Mononuclear cell (primary cell): ENCODE measurements at regions not wholly inside any gene's neighbourhood (a gene's known extent, or its start where the extent isn't known, plus 50 kb on each side); places are given as distances from the start of the nearest gene placed in this dataset.

ENCODE experiments used
- H3K27me3 ChIP-seq: 2 replicates; pipeline ENCODE4 v1.6.0; 2011; ENCODE audit warnings: low read length, control low read depth; ENCODE audit not compliant: insufficient read depth
- H3K4me1 ChIP-seq: 2 replicates; pipeline ENCODE4 v1.5.1; 2011; ENCODE audit warnings: mild to moderate bottlenecking, low read length, control low read depth; ENCODE audit not compliant: insufficient read depth
- H3K4me3 ChIP-seq: 2 replicates; pipeline ENCODE4 v1.5.1; 2011; ENCODE audit warnings: mild to moderate bottlenecking, low read length, moderate library complexity
- H3K9me3 ChIP-seq: 2 replicates; pipeline ENCODE4 v1.5.1; 2011; ENCODE audit warnings: low read depth, mild to moderate bottlenecking, control low read depth, low read length

- no peaks in the 10 kb centered on the region for H3K9me3 ChIP-seq
- H3K27me3 ChIP-seq: no peaks in the 10 kb centered on the region
- H3K4me3 ChIP-seq: no peak overlapping the region
- H3K4me1 ChIP-seq: peaks cover 99% of the 10 kb centered on the region
Observed at GRCh38 chr2:8538531-8538930, 143.3 kb upstream of the ID2 start.

- no peak overlapping the region for H3K4me3 ChIP-seq
- H3K27me3 ChIP-seq: no peaks in the 10 kb centered on the region
- H3K9me3 ChIP-seq: no peaks in the 10 kb centered on the region
- H3K4me1 ChIP-seq: peaks cover 99% of the 10 kb centered on the region
Observed at GRCh38 chr2:8538931-8539621, 142.8 kb upstream of the ID2 start.

DNA sequence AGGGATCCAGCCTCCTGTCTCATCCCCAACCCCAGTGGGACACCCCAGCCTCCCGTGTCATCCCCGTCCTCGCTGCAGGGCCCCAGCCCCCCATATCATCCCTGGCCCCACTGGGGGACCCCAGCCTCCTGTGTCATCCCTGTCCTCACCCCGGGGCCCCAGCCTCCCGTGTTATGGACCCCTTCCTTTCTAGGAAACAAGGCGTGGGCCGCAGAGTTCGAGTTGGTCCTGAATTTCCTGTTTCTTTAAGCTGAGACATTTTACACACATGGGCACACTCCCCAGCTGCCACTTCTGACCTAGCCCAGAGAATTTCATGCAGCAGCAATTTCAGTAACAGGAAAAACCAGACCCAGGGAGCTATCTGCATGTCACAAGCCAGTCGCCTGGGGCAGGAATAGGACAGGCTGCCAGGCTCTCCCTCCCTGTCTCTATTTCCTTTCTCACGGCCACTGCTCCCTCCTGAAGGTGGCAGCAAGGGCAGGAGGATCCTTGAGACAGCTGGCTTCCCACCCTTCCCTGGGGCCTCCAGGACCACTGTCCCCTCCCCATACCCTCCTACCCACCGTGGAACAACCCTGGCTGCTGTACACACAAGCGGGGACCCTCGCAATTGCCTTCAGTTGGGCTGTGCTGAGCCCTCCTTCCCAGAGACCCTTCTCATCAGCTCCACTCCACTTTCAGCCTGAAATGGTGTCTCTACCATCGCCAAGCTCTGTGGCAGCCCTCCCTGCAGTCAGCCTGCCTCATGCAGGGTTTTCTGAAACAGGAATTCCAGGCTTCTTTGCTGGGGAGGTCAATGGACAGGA is 141.9 kb upstream of the ID2 start:
- Histone ChIP-seq H3K4me1 (peaks cover 99% of the 10 kb centered on the region), H3K27me3 (no peaks in the 10 kb centered on the region), H3K4me3 (no peak overlapping the region), H3K9me3 (no peaks in the 10 kb centered on the region)

GRCh38 chr2:8540552-8541055 is 141.3 kb upstream of the ID2 start:
- no peak overlapping the region for H3K4me3 ChIP-seq
- H3K9me3 ChIP-seq: no peaks in the 10 kb centered on the region
- H3K27me3 ChIP-seq: no peaks in the 10 kb centered on the region
- peaks cover 99% of the 10 kb centered on the region for H3K4me1 ChIP-seq

DNA sequence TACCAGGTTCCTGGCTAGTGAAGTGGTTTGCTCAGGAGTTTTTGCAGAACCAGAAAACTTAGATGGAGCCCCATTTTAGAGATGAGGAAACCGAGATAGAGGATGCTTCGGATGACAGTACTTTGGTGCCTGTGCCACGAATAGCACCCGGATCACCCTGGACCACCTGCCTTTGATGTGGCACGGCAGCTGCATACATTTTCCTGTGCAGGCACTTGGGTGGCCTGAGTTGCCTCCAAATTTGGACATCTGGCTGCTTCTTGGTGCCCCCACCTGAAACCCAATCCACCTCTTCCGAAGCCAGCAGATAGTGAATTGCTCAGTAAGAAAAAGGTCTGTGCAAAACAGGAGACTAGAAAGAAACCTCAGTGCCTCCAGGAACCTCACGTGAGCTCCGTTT is 140.6 kb upstream of the ID2 start:
- Histone ChIP-seq H3K4me3 (no peak overlapping the region), H3K9me3 (no peaks in the 10 kb centered on the region), H3K27me3 (no peaks in the 10 kb centered on the region), H3K4me1 (peaks cover 99% of the 10 kb centered on the region)

DNA sequence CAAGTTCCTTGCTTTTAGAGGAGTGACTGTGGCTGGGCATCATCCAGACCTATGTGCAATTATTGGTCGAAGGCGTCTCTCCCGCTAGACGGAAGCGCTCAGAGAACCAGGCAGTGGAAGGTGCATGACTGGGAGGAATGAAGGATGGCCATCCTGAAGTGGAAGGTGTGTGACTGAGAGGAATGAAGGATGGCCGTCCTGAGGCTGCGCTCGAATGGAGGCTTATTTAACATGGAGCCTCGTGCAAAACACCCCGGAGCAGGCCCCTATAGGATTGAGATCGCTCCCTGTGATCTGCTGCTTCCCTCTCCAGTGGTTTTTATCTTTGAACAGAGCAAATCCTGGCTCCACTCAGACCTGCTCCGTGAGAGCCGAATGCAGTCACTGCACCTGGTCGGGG is 140.2 kb upstream of the ID2 start:
- no peaks in the 10 kb centered on the region for H3K27me3 ChIP-seq
- H3K9me3 ChIP-seq: no peaks in the 10 kb centered on the region
- H3K4me1 ChIP-seq: peaks cover 99% of the 10 kb centered on the region
- H3K4me3 ChIP-seq: no peak overlapping the region

DNA sequence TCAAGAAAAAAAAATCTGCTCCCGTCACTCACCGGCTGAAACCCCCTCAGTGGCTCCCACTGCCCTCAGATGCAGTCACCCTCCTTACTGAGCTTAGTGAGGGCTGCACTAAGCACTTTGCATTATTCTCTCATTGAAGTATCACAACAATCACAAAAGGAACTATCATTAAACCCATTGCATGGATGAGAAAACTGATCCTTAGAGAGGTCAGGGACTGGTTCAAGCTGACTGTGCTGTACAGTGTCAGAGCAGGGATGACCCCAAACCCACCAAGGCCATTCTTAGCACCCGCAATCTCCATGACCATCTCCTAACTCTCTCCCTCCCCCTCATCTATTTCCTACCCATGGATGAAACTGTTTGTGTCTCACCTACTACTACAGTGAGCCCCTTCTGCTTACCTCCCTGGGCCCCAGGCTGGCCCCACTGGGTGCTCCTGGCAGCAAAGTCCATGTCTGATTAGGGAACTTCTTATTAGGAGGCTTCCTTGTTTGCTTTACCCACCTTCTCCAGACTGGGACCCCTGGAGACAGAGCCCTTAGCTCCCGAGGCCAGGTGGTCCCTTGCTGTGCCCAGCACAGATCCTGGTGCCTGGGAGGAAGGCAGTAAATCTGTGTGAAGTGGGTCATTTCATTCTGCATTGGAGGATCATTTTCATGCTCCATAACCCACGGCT is 139.3 kb upstream of the ID2 start:
- peaks cover 98% of the 10 kb centered on the region for H3K4me1 ChIP-seq
- H3K27me3 ChIP-seq: no peaks in the 10 kb centered on the region
- H3K4me3 ChIP-seq: no peak overlapping the region

GRCh38 chr2:8543060-8543382 is 138.8 kb upstream of the ID2 start:
- H3K27me3 ChIP-seq: no peaks in the 10 kb centered on the region
- no peak overlapping the region for H3K4me3 ChIP-seq

More for the DNA sequence above, 139.3 kb upstream of the ID2 start:
- H3K9me3 ChIP-seq: no peaks in the 10 kb centered on the region

GRCh38 chr2:8543383-8544170 is 138.3 kb upstream of the ID2 start:
- Histone ChIP-seq H3K4me1 (peaks cover 88% of the 10 kb centered on the region), H3K4me3 (no peak overlapping the region), H3K27me3 (no peaks in the 10 kb centered on the region), H3K9me3 (no peaks in the 10 kb centered on the region)

More at GRCh38 chr2:8543060-8543382, 138.8 kb upstream of the ID2 start:
- H3K9me3 ChIP-seq: no peaks in the 10 kb centered on the region
- peaks cover 93% of the 10 kb centered on the region for H3K4me1 ChIP-seq

DNA sequence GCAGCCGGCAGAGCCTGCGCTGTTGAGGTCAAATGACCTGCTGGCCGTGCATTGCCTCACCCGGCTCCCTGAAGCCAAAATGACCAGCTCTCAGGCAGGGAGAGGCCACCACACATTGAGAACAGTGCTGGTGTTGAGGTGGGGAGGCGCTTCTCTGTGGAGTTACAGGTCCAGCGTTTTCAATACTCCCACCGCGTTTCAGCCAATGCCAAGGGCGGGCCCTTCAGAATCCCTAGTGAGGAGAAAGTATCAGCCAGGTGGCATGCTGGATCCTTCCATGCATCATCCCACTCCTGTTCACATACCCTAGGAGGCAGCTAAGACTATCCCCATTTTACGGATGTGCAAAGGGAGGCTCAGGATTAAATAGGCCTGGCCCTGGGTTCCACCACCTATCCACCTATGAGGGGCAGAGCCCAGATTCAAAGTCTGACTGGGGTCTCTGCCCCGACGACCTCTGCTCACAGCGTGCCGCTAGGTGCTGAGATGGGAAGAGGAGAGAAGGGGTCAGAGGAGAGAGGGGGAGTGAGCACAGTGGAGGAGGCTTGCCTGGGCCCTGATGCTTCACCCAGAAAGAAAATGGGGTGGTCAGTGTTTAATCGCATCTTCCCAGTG is 137.6 kb upstream of the ID2 start:
- Histone ChIP-seq H3K27me3 (no peaks in the 10 kb centered on the region), H3K4me3 (no peak overlapping the region)

DNA sequence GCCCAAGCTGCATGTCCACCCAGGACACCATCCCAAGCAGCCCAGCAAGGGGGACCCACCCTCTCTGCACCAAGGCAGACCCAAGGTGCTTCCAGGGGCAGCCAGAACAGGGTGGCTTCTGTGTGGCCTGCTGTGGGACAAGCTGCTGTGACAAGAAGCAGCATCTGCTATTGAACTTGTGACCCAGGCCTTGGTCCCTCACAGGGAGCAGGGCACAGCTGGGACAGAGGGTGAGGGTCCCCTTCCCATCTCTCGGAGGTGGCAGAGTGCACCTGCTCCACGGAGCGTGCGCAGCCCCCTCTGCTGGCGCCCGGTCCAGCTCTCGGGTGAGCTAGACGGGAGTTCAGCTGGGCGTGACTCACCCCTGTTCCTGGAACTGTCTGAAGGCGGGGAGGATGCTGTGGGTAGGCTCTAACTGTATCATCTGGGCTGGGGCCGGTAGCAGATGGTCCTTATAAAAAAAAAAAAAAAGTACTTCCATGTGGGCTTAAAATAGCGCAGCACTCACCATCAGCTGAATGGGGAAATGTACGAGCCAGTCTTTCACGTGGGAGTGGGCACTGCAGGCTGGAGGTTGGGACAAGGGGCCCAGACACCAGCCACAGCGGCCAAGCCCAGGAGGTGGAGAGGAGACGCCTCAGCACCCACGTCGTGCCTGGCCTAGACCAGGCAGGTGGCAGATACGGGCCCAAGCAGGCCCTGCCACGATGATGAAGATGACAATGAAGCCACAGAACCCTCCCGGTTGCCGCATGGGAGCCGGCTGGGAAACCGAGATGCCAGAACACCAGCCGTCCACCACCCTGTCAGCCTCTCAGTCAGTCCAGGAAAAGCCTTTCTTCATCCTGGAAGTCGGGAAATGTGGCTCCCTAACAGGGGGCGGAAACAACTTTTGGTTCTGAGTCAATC is 136.8 kb upstream of the ID2 start:
- H3K4me3 ChIP-seq: no peak overlapping the region
- peaks cover 73% of the 10 kb centered on the region for H3K4me1 ChIP-seq
- no peaks in the 10 kb centered on the region for H3K27me3 ChIP-seq
- H3K9me3 ChIP-seq: no peaks in the 10 kb centered on the region

More for the DNA sequence above, 137.6 kb upstream of the ID2 start:
- Histone ChIP-seq H3K9me3 (no peaks in the 10 kb centered on the region), H3K4me1 (peaks cover 81% of the 10 kb centered on the region)

DNA sequence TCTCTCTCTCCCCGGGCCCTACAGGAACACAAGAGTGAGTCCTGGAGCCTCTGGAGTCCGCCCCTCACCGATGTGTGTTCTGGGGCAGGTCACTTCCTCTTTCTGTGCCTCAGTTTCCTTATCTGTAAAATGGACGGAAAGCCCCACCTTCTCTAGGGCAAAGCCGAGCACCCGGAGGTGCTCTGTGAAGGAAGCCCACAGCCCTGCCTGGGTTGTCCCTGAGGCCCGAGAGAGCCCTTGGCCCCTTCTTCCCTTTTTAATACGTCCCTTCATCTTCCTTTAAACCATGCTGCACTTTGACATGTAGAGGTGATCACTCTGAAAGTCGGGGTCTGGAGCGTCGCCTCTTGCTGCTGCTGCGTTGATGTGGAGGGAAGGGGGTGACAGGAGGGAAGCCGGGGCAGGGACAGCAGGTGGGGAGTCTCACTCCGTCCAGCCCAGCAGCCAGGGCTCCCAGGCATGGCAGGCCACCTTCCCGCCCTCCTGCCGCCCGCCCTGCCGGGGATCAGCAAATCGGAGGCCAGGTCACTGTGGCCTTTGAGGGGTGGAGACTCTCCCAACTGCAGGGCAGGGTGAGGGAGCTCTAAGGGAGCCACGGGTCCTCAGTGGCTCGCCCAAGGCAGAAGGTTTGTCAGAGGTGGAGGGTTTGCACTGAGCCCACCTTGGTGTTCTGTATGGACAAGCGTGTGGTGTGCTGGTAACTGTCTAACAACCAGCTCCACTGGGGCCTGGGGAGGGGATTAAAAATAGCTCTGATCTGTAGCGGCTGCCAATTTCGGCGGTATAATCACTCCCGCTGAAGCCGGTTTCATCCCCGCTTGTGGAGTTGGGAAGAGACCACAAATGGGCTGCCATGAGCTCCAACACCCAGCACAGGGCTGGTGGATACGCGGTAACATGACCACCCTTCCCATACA is 135.9 kb upstream of the ID2 start:
- no peak overlapping the region for H3K4me3 ChIP-seq
- H3K27me3 ChIP-seq: no peaks in the 10 kb centered on the region
- H3K4me1 ChIP-seq: peaks cover 64% of the 10 kb centered on the region
- H3K9me3 ChIP-seq: no peaks in the 10 kb centered on the region
